ENCODE measurements at regions not wholly inside any gene's neighbourhood (a gene's known extent, or its start where the extent isn't known, plus 50 kb on each side); places are given as distances from the start of the nearest gene placed in this dataset.

- H3K27me3 ChIP-seq, result no peaks in the 10 kb centered on the region
- H3K4me1 ChIP-seq, result no peaks in the 10 kb centered on the region
- TF ChIP-seq POLR2A (IDR thresholded peaks at IDR 0.05) (no peak), CTCF (IDR thresholded peaks at IDR 0.05) (no peak)
- no peak overlapping the region for H3K4me3 ChIP-seq
- H3K9me3 ChIP-seq, result no peaks in the 10 kb centered on the region
- no peak for DNase-seq
- H3K36me3 ChIP-seq, result no peaks in the 10 kb centered on the region
- H3K27ac ChIP-seq, result no peak overlapping the region
These were observed 939.0 kb upstream of the FANCL start for GRCh38 chr2:59180111-59180510.

- H3K36me3 ChIP-seq, result no peaks in the 10 kb centered on the region
- no peaks in the 10 kb centered on the region for H3K9me3 ChIP-seq
- no peak overlapping the region for H3K4me3 ChIP-seq
- no peak for DNase-seq
- TF ChIP-seq CTCF (IDR thresholded peaks at IDR 0.05) (no peak), POLR2A (IDR thresholded peaks at IDR 0.05) (no peak)
- H3K27me3 ChIP-seq, result no peaks in the 10 kb centered on the region
- H3K4me1 ChIP-seq, result no peaks in the 10 kb centered on the region
- H3K27ac ChIP-seq, result no peak overlapping the region
These were observed 936.6 kb upstream of the FANCL start for GRCh38 chr2:59177748-59178147.

GRCh38 chr2:59176737-59177136 is 935.6 kb upstream of the FANCL start:
- H3K27me3 ChIP-seq, result no peaks in the 10 kb centered on the region
- DNase-seq, result no peak
- no peak overlapping the region for H3K27ac ChIP-seq
- no peaks in the 10 kb centered on the region for H3K4me1 ChIP-seq
- H3K9me3 ChIP-seq, result no peaks in the 10 kb centered on the region
- no peak overlapping the region for H3K4me3 ChIP-seq
- no peak for TF ChIP-seq POLR2A (IDR thresholded peaks at IDR 0.05)
- TF ChIP-seq CTCF (IDR thresholded peaks at IDR 0.05), result no peak
- H3K36me3 ChIP-seq, result no peaks in the 10 kb centered on the region

GRCh38 chr2:59174536-59175243 is 933.6 kb upstream of the FANCL start:
- no peak for DNase-seq
- TF ChIP-seq CTCF (IDR thresholded peaks at IDR 0.05) (no peak), POLR2A (IDR thresholded peaks at IDR 0.05) (no peak)
- H3K27ac ChIP-seq, result no peak overlapping the region
- H3K27me3 ChIP-seq, result no peaks in the 10 kb centered on the region
- no peaks in the 10 kb centered on the region for H3K36me3 ChIP-seq
- H3K9me3 ChIP-seq, result no peaks in the 10 kb centered on the region
- no peak overlapping the region for H3K4me3 ChIP-seq
- no peaks in the 10 kb centered on the region for H3K4me1 ChIP-seq

GRCh38 chr2:59173325-59173724 is 932.2 kb upstream of the FANCL start:
- Histone ChIP-seq H3K27me3 (no peaks in the 10 kb centered on the region), H3K9me3 (no peaks in the 10 kb centered on the region), H3K4me1 (no peaks in the 10 kb centered on the region), H3K4me3 (no peak overlapping the region), H3K36me3 (no peaks in the 10 kb centered on the region), H3K27ac (no peak overlapping the region)
- DNase-seq, result no peak
- TF ChIP-seq CTCF (IDR thresholded peaks at IDR 0.05), result no peak
- no peak for TF ChIP-seq POLR2A (IDR thresholded peaks at IDR 0.05)

- Histone ChIP-seq H3K27me3 (no peaks in the 10 kb centered on the region), H3K27ac (no peak overlapping the region), H3K9me3 (no peaks in the 10 kb centered on the region), H3K36me3 (no peaks in the 10 kb centered on the region), H3K4me1 (no peaks in the 10 kb centered on the region), H3K4me3 (no peak overlapping the region)
- DNase-seq, result no peak
- TF ChIP-seq CTCF (IDR thresholded peaks at IDR 0.05) (no peak), POLR2A (IDR thresholded peaks at IDR 0.05) (no peak)
These were observed 929.9 kb upstream of the FANCL start for GRCh38 chr2:59171019-59171418.

Data from Peyer's patch (tissue), 4 donors.